Liver (tissue), 8 donors: ENCODE measurements at regions not wholly inside any gene's neighbourhood (a gene's known extent, or its start where the extent isn't known, plus 50 kb on each side); places are given as distances from the start of the nearest gene placed in this dataset.

Experiments
- DNase-seq: peaks from one replicate; pipeline ENCODE4 v3.0.0-alpha.2; 2017; ENCODE audit warnings: low spot score
- H3K27ac ChIP-seq, 2 donors: one replicate each; pipeline ENCODE4 v1.7.0; 2013; ENCODE audit warnings: inconsistent platforms in 2 of 2, low read length in 2 of 2, control low read depth in 1 of 2, low read depth in 1 of 2, mild to moderate bottlenecking in 1 of 2
- H3K27me3 ChIP-seq, 4 donors: one replicate each; pipeline versions ENCODE4 v1.6.1 to v1.7.0; 2013; ENCODE audit warnings: low read length in 3 of 4, inconsistent platforms in 1 of 4, mild to moderate bottlenecking in 1 of 4, moderate library complexity in 1 of 4; ENCODE audit not compliant: control insufficient read depth in 4 of 4, insufficient read depth in 4 of 4
- H3K36me3 ChIP-seq, 4 donors: one replicate each; pipeline versions ENCODE4 v1.6.1 to v1.7.0; 2013; ENCODE audit warnings: low read length in 3 of 4, mild to moderate bottlenecking in 3 of 4, low read depth in 1 of 4, moderate library complexity in 1 of 4; ENCODE audit not compliant: control insufficient read depth in 4 of 4, insufficient read depth in 3 of 4
- H3K4me1 ChIP-seq, 4 donors: one replicate each; pipeline versions ENCODE4 v1.6.1 to v1.7.0; 2013; ENCODE audit warnings: low read length in 3 of 4, mild to moderate bottlenecking in 3 of 4, moderate library complexity in 1 of 4; ENCODE audit not compliant: control insufficient read depth in 4 of 4, insufficient read depth in 4 of 4
- H3K4me3 ChIP-seq, 3 donors: one replicate each; pipeline versions ENCODE4 v1.6.1 to v1.7.0; 2013; ENCODE audit warnings: low read length in 3 of 3, control low read depth in 1 of 3, low read depth in 1 of 3, mild to moderate bottlenecking in 1 of 3
- H3K9ac ChIP-seq, 2 donors: one replicate each; pipeline ENCODE4 v1.7.0; 2013; ENCODE audit warnings: low read length in 2 of 2, mild to moderate bottlenecking in 2 of 2, moderate library complexity in 2 of 2, control low read depth in 1 of 2, low read depth in 1 of 2
- H3K9me3 ChIP-seq, 4 donors: one replicate each; pipeline versions ENCODE4 v1.6.1 to v1.7.0; 2013; ENCODE audit warnings: low read length in 3 of 4; ENCODE audit not compliant: control insufficient read depth in 4 of 4
- ATF3 ChIP-seq: IDR thresholded peaks from 2 replicates; pipeline ENCODE4 v1.6.1; 2016; ENCODE audit warnings: antibody characterized with exemption
- CTCF ChIP-seq: fragments of 150-350 bp; IDR thresholded peaks from 2 replicates; pipeline ENCODE4 v1.5.1; 2017; ENCODE audit warnings: improper control_type of control experiment, low read depth, low read length; ENCODE audit not compliant: missing input control
- EGR1 ChIP-seq, 2 donors: IDR thresholded peaks; 2 replicates each; pipeline ENCODE4 v1.6.1; 2016 to 2018; ENCODE audit warnings: antibody characterized with exemption in 2 of 2, low read depth in 2 of 2
- FOXA1 ChIP-seq: IDR thresholded peaks from 2 replicates; pipeline ENCODE4 v1.6.1; 2016; ENCODE audit warnings: antibody characterized with exemption
- FOXA2 ChIP-seq: IDR thresholded peaks from 2 replicates; pipeline ENCODE4 v1.6.1; 2016; ENCODE audit warnings: antibody characterized with exemption
- GABPA ChIP-seq, 2 donors: IDR thresholded peaks in 1 of 2; conservative IDR thresholded peaks in 1 of 2; 2 replicates each; pipeline ENCODE4 v1.6.1; 2016; ENCODE audit warnings: antibody characterized with exemption in 2 of 2, mild to moderate bottlenecking in 1 of 2, moderate library complexity in 1 of 2
- HNF4A ChIP-seq, 2 donors: conservative IDR thresholded peaks; 2 replicates each; pipeline ENCODE4 v1.6.1; 2016; ENCODE audit warnings: antibody characterized with exemption in 2 of 2, mild to moderate bottlenecking in 2 of 2
- HNF4G ChIP-seq: IDR thresholded peaks from 2 replicates; pipeline ENCODE4 v1.6.1; 2016; ENCODE audit warnings: antibody characterized with exemption
- JUND ChIP-seq, 2 donors: IDR thresholded peaks; 2 replicates each; pipeline ENCODE4 v1.6.1; 2016; ENCODE audit warnings: antibody characterized with exemption in 2 of 2
- MAX ChIP-seq: IDR thresholded peaks from 2 replicates; pipeline ENCODE4 v1.6.1; 2016; ENCODE audit warnings: antibody characterized with exemption
- NR2F2 ChIP-seq: IDR thresholded peaks from 2 replicates; pipeline ENCODE4 v1.6.1; 2016; ENCODE audit warnings: antibody characterized with exemption
- RAD21 ChIP-seq, 2 donors: IDR thresholded peaks; 2 replicates each; pipeline ENCODE4 v1.6.1; 2016; ENCODE audit warnings: antibody characterized with exemption in 2 of 2, mild to moderate bottlenecking in 2 of 2
- REST ChIP-seq: IDR thresholded peaks from 2 replicates; pipeline ENCODE4 v1.6.1; 2016; ENCODE audit warnings: antibody characterized with exemption, mild to moderate bottlenecking
- RXRA ChIP-seq, 2 donors: IDR thresholded peaks; 2 replicates each; pipeline ENCODE4 v1.6.1; 2017 to 2018; ENCODE audit warnings: antibody characterized with exemption in 2 of 2, mild to moderate bottlenecking in 1 of 2
- SP1 ChIP-seq: IDR thresholded peaks from 2 replicates; pipeline ENCODE4 v1.6.1; 2018; ENCODE audit warnings: antibody characterized with exemption, mild to moderate bottlenecking
- TAF1 ChIP-seq: conservative IDR thresholded peaks from 2 replicates; pipeline ENCODE4 v1.6.1; 2016; ENCODE audit warnings: antibody characterized with exemption, mild to moderate bottlenecking
- YY1 ChIP-seq: IDR thresholded peaks from 2 replicates; pipeline ENCODE4 v1.6.1; 2016; ENCODE audit warnings: antibody characterized with exemption, mild to moderate bottlenecking
- ZBTB33 ChIP-seq: IDR thresholded peaks from 2 replicates; pipeline ENCODE4 v1.6.1; 2016; ENCODE audit warnings: antibody characterized with exemption
- WGBS: extraction: QIAGEN DNeasy Blood & Tissue Kit; methylation state at CpG from one replicate; pipeline ENCODE4 v1.1.7; 2013; 5-methylcytosine and 5-hydroxymethylcytosine counted together
- donor health status: healthy.
- donor health status: healthy.
- donor health status: healthy.
- donor health status: healthy.
- donor health status: healthy.

- 71% methylated on average over 6 of the region's 6 CpGs for WGBS
- Histone ChIP-seq H3K4me3 (no peak overlapping the region), H3K9me3 (no peaks in the 10 kb centered on the region), H3K27ac (no peak overlapping the region), H3K27me3 (no peaks in the 10 kb centered on the region), H3K36me3 (no peaks in the 10 kb centered on the region), H3K9ac (no peak overlapping the region), H3K4me1 (no peaks in the 10 kb centered on the region)
- TF ChIP-seq NR2F2 (peak; percentile 13), RXRA (IDR thresholded peaks at IDR 0.05) (peak; percentile 13 to 44), FOXA2 (no peak), FOXA1 (no peak)
- DNase-seq: no peak
Measured at GRCh38 chr5:143898916-143899591, 87.1 kb downstream of the HMHB1 start.

GRCh38 chr5:143908959-143909358 lies 97.0 kb downstream of the HMHB1 start:
- WGBS: 96% methylated on average over 1 of the region's 1 CpG

More at GRCh38 chr5:143908959-143909358, 97.0 kb downstream of the HMHB1 start:
- Histone ChIP-seq H3K36me3 (no peaks in the 10 kb centered on the region), H3K9ac (no peak overlapping the region), H3K9me3 (peaks cover 0 to 1% (median 0%) of the 10 kb centered on the region in 4 donors), H3K4me1 (no peaks in the 10 kb centered on the region), H3K27ac (no peak overlapping the region), H3K27me3 (peaks cover 0 to 3% (median 0%) of the 10 kb centered on the region in 4 donors), H3K4me3 (no peak overlapping the region)
- no peak for DNase-seq
- TF ChIP-seq FOXA1 (no peak), RAD21 (IDR thresholded peaks at IDR 0.05) (no peak), HNF4G (no peak), SP1 (no peak), YY1 (no peak), RXRA (IDR thresholded peaks at IDR 0.05) (no peak), GABPA (IDR thresholded peaks at IDR 0.05 in 1 of 2, conservative IDR thresholded peaks at IDR 0.05 in 1 of 2) (no peak), JUND (IDR thresholded peaks at IDR 0.05) (no peak), ATF3 (no peak), EGR1 (IDR thresholded peaks at IDR 0.05; ENCODE audit: low read depth in 2 of 2) (no peak), CTCF (no peak), FOXA2 (no peak), MAX (no peak), ZBTB33 (no peak), TAF1 (no peak), REST (no peak), HNF4A (conservative IDR thresholded peaks at IDR 0.05) (no peak), NR2F2 (no peak)
